ENCODE measurements at regions not wholly inside any gene's neighbourhood (a gene's known extent, or its start where the extent isn't known, plus 50 kb on each side); places are given as distances from the start of the nearest gene placed in this dataset.

GRCh38 chr1:101313356-101313755 is 76.5 kb downstream of the S1PR1 start:
- H3K4me3 ChIP-seq, result no peak overlapping the region
- H3K27ac ChIP-seq, result no peak overlapping the region
- no peaks in the 10 kb centered on the region for H3K9me3 ChIP-seq (ENCODE audit: low read depth)
- H3K4me2 ChIP-seq, result no peak overlapping the region
- no peaks in the 10 kb centered on the region for H3K9me2 ChIP-seq (replicated peaks; ENCODE audit: insufficient read depth)
- no peaks in the 10 kb centered on the region for H4K20me1 ChIP-seq (ENCODE audit: insufficient read depth, poor library complexity, severe bottlenecking)
- H3K27me3 ChIP-seq, result peaks cover 17% of the 10 kb centered on the region
- DNase-seq (ENCODE audit: low spot score), result no peak
- peaks cover 12% of the 10 kb centered on the region for H3K4me1 ChIP-seq (ENCODE audit: insufficient read depth)
- no peaks in the 10 kb centered on the region for H3K79me2 ChIP-seq
- WGBS (ENCODE audit: low lambda C conversion rate, missing lambda C conversion rate), result 93% methylated on average over 7 of the region's 7 CpGs
- H2AFZ ChIP-seq, result no peak overlapping the region
- H3K36me3 ChIP-seq (replicated peaks; ENCODE audit: insufficient read depth, low read depth), result no peaks in the 10 kb centered on the region
- TF ChIP-seq CTCF (IDR thresholded peaks at IDR 0.05; ENCODE audit: poor library complexity), result no peak
- TF ChIP-seq EZH2phosphoT487 (IDR thresholded peaks at IDR 0.05; ENCODE audit: low read depth, severe bottlenecking, unreplicated experiment), result no peak
- TF ChIP-seq EZH2 (IDR thresholded peaks at IDR 0.05; ENCODE audit: borderline replicate concordance), result no peak

GRCh38 chr1:101314244-101314643 is 77.4 kb downstream of the S1PR1 start:
- Histone ChIP-seq H3K9me2 (replicated peaks; ENCODE audit: insufficient read depth) (no peaks in the 10 kb centered on the region), H3K4me2 (no peak overlapping the region), H3K4me3 (no peak overlapping the region), H3K4me1 (ENCODE audit: insufficient read depth) (peaks cover 12% of the 10 kb centered on the region), H4K20me1 (ENCODE audit: insufficient read depth, poor library complexity, severe bottlenecking) (no peaks in the 10 kb centered on the region), H3K9me3 (ENCODE audit: low read depth) (no peaks in the 10 kb centered on the region), H3K27me3 (peaks cover 19% of the 10 kb centered on the region), H2AFZ (no peak overlapping the region), H3K36me3 (replicated peaks; ENCODE audit: insufficient read depth, low read depth) (no peaks in the 10 kb centered on the region), H3K79me2 (no peaks in the 10 kb centered on the region), H3K27ac (no peak overlapping the region)
- DNase-seq (ENCODE audit: low spot score), result peak; percentile 20
- no peak for TF ChIP-seq EZH2 (IDR thresholded peaks at IDR 0.05; ENCODE audit: borderline replicate concordance)
- TF ChIP-seq EZH2phosphoT487 (IDR thresholded peaks at IDR 0.05; ENCODE audit: low read depth, severe bottlenecking, unreplicated experiment), result no peak
- TF ChIP-seq CTCF (IDR thresholded peaks at IDR 0.05; ENCODE audit: poor library complexity), result no peak
- 94% methylated on average over 2 of the region's 2 CpGs for WGBS (ENCODE audit: low lambda C conversion rate, missing lambda C conversion rate)

- no peaks in the 10 kb centered on the region for H3K9me3 ChIP-seq (ENCODE audit: low read depth)
- H3K79me2 ChIP-seq, result no peaks in the 10 kb centered on the region
- no peak overlapping the region for H3K4me2 ChIP-seq
- no peak overlapping the region for H3K27ac ChIP-seq
- WGBS (ENCODE audit: low lambda C conversion rate, missing lambda C conversion rate), result 79% methylated on average over 6 of the region's 6 CpGs
- TF ChIP-seq EZH2phosphoT487 (IDR thresholded peaks at IDR 0.05; ENCODE audit: low read depth, severe bottlenecking, unreplicated experiment), result no peak
- no peak for TF ChIP-seq CTCF (IDR thresholded peaks at IDR 0.05; ENCODE audit: poor library complexity)
- TF ChIP-seq EZH2 (IDR thresholded peaks at IDR 0.05; ENCODE audit: borderline replicate concordance), result no peak
- H3K4me1 ChIP-seq (ENCODE audit: insufficient read depth), result peaks cover under 1% of the 10 kb centered on the region
- H3K9me2 ChIP-seq (replicated peaks; ENCODE audit: insufficient read depth), result no peaks in the 10 kb centered on the region
- H2AFZ ChIP-seq, result no peak overlapping the region
- no peaks in the 10 kb centered on the region for H3K36me3 ChIP-seq (replicated peaks; ENCODE audit: insufficient read depth, low read depth)
- H3K27me3 ChIP-seq, result peaks cover 7% of the 10 kb centered on the region
- no peak overlapping the region for H3K4me3 ChIP-seq
- no peaks in the 10 kb centered on the region for H4K20me1 ChIP-seq (ENCODE audit: insufficient read depth, poor library complexity, severe bottlenecking)
- no peak for DNase-seq (ENCODE audit: low spot score)
Measured at GRCh38 chr1:101316256-101316655, 79.4 kb downstream of the S1PR1 start.

GRCh38 chr1:101316799-101317198 is 80.0 kb downstream of the S1PR1 start:
- no peak for DNase-seq (ENCODE audit: low spot score)
- WGBS (ENCODE audit: low lambda C conversion rate, missing lambda C conversion rate), result 89% methylated on average over 4 of the region's 4 CpGs

More at GRCh38 chr1:101316799-101317198, 80.0 kb downstream of the S1PR1 start:
- H4K20me1 ChIP-seq (ENCODE audit: insufficient read depth, poor library complexity, severe bottlenecking), result no peaks in the 10 kb centered on the region
- TF ChIP-seq EZH2phosphoT487 (IDR thresholded peaks at IDR 0.05; ENCODE audit: low read depth, severe bottlenecking, unreplicated experiment) (no peak), EZH2 (IDR thresholded peaks at IDR 0.05; ENCODE audit: borderline replicate concordance) (no peak), CTCF (IDR thresholded peaks at IDR 0.05; ENCODE audit: poor library complexity) (no peak)
- no peak overlapping the region for H3K27ac ChIP-seq
- no peaks in the 10 kb centered on the region for H3K36me3 ChIP-seq (replicated peaks; ENCODE audit: insufficient read depth, low read depth)
- no peaks in the 10 kb centered on the region for H3K9me3 ChIP-seq (ENCODE audit: low read depth)
- no peaks in the 10 kb centered on the region for H3K79me2 ChIP-seq
- no peaks in the 10 kb centered on the region for H3K4me1 ChIP-seq (ENCODE audit: insufficient read depth)
- no peaks in the 10 kb centered on the region for H3K9me2 ChIP-seq (replicated peaks; ENCODE audit: insufficient read depth)
- H3K4me3 ChIP-seq, result no peak overlapping the region
- peaks cover 6% of the 10 kb centered on the region for H3K27me3 ChIP-seq
- no peak overlapping the region for H2AFZ ChIP-seq
- H3K4me2 ChIP-seq, result no peak overlapping the region
